ENCODE measurements at regions not wholly inside any gene's neighbourhood (a gene's known extent, or its start where the extent isn't known, plus 50 kb on each side); places are given as distances from the start of the nearest gene placed in this dataset.

- no peak for DNase-seq
Measured at GRCh38 chr12:107484230-107484629, 201.4 kb upstream of the PWP1 start.

GRCh38 chr12:107484941-107485340 is 200.7 kb upstream of the PWP1 start:
- DNase-seq, result no peak

- DNase-seq, result no peak
Measured at GRCh38 chr12:107485731-107486130, 199.9 kb upstream of the PWP1 start.

DNA sequence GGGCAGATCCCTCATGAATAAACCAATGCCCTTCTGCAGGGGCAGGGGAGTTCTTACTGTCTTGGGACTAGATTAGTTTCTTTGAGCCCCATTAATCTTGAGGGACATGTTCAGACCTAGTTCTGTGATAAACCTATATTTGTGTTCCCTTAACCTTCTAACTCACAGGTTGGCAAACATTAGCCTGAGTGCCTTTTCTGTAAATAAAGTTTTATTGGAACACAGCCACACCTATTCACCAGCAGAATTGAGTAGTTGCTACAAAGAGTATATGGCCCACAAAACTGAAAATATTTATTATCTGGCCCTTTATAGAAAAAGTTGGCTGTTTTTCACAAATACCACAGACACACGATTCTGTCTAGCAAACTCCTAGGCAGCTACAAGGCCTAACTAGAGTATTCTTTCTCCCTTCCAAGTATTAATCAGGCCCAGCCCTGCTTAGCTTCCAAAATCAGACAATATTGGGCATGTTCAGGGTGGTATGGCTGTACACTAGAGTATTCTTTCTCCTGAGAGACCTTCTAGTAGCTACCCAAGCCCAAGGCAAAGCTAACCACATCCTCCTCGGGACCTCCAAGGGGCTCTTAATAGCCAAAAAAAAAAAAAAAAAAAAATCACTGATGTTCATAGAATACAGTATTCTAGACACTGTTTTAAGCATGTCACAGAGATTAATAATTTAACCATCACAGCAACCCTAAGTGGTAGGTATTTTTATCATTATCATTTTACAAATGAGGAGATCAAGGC is 199.3 kb upstream of the PWP1 start:
- DNase-seq, result no peak

DNA sequence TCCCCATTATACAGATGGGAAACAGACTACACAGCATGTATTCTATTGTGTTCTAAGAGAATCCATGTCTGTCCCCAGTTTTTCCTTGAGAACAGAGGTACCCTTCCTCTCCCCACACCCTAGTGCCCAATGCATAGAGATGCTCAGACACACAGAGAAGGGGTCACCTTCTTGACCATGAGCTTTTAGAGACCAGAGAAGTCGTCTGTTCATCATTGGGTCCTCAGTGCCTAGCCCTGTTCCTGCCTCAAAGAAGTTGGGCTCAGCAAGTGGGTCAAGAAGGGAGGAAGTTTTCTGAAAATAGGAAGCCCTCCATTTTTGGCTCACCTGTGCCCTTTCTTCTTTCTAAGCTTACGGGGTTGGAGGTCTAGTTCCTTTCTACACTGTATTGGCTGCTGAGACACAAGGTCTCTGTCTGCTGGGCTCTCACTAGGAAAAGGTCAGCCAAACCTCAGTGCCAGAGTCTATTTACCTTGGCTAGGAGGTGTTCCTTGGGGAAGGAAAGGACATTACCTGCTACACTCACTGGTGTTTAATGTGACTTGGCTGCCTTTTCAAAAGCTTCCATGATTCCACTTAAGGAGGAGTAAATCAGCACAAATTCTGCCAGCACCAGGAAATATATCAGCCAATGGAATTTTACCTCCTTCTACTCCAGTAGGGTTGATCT is 198.5 kb upstream of the PWP1 start:
- no peak for DNase-seq

- no peak for DNase-seq
Measured at GRCh38 chr12:107488666-107489065, 196.9 kb upstream of the PWP1 start.

DNA sequence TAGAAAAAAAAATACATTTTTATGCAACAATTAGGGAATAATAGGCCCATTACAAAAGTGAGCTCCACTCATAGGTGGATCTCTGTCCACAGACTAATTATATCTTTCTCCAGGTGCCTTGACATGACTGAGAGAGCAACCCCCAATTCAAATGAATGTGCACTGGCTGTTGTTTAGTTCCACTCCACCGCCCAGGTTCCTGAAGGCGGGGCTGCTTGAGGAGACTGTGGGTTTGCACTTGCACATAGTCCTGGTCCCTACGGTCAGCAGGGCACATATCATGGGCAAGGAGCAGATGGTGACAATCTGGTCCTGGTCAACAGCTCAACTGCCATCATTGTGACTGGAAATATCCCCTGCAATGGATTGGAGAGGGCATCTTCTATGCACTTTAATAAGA is 195.6 kb upstream of the PWP1 start:
- no peak for DNase-seq

- DNase-seq, result no peak
Measured at GRCh38 chr12:107491856-107492255, 193.7 kb upstream of the PWP1 start.

- DNase-seq, result no peak
Measured at GRCh38 chr12:107492393-107493134, 193.0 kb upstream of the PWP1 start.

- no peak for DNase-seq
Measured at GRCh38 chr12:107493135-107493494, 192.5 kb upstream of the PWP1 start.

DNA sequence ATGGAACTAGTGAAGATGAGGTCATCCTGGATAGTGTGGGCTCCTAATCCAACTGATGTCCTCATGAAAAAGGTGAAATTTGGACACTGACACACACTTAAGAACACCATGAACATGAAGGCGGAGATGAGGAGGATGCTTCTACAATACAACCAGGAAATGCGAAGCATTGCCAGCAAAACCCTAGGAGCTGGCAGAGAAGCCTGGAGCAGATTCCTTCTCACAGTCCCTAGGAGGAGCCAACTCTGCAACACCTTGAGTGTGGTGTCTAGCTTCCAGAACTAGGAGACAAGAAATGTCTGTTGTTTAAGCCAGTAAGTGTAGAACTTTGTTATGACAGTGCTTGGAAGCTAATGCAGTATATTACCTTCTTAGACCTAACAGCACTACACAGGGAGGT is 191.9 kb upstream of the PWP1 start:
- DNase-seq, result no peak

DNA sequence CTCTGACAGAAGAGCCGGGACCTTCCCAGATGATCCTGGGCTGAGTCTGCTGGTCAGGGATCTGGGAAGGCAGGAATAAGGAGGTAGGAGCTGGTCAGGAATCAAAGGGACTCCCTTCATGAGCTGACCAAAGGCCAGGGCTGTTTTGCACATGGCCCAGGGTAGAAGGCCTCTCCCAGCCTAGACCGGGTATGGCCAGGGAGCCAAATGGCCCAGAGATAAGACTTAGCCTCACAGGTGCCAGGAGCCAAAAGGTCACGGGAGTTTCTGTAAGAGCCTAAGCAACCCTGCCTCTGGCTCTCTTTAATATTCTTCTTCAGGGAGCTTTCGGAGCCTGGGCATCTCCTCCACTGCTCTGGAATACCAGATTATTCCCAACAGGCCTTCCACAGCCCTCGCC is 191.3 kb upstream of the PWP1 start:
- no peak for DNase-seq

DNA sequence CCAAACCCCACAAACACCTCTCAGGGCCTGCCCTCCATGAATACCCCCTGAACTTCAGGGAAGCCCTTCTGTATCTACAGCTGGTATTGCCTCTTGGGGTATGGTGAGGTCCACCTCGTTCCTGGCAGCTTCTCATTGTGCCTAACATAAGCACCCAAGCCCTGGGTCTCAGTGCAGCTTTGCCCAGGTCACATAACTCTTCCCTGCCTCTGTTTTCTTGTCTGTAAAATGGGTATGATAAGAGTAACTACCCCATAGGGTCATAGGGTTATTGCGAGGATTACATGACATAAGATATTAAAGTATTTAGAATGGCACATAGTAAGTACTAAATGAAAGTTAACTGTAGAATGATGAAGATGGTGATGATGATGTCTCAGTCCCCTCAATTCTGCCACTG is 190.0 kb upstream of the PWP1 start:
- no peak for DNase-seq

- no peak for DNase-seq
Measured at GRCh38 chr12:107497231-107497630, 188.4 kb upstream of the PWP1 start.

DNA sequence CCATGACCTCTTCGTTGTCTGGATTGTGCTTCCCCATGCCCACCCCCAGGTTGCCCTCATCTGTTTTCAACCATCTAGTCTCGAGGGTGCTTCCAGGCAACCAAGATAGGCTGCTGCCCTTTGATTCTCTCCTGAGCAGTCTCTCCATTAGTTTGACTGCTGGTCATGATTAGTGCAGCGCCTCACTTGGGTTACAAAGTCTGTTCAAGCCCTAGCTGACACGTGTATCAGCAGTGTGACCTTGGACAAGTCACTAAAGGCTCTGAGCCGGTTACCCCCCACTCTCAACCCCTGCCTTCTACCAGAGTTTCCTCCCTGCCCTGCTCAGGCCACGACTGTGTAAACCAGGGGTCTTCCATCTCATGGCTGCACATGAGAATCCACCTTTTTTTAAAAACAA is 185.3 kb upstream of the PWP1 start:
- DNase-seq, result no peak

GRCh38 chr12:107501681-107502080 is 183.9 kb upstream of the PWP1 start:
- DNase-seq, result no peak

DNA sequence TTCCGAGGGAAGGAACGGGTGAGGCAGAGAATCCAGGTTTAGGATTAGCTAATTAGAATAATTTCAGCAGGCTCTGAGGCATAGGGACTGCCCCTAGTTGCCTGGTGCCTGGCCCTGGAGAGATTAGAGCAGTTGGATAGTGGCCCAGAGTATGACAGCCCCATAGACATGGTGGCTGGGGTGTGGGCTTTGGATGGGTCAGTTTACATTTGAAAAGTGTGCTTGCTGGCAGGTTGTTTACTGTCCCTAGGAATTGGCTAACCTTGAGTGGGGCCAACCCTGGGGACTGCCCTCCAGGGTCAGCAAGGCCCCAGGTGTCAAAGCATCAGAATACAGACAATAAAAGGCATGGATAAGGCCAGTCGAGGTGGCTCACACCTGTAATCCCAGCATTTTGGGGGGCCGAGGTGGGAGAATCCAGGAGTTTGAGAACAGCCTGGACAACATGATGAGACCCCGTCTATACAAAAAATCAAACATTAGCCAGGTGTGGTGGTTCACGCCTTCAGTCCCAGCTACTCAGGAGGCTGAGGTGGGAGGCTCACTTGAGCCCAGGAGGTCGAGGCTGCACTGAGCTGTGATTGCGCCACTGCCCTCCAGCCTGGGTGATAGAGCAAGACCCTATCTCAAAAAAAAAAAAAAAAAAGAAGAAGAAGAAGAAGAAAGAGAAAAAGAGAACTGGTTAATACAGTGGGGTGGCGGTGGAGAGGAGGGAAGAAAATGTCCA is 182.3 kb upstream of the PWP1 start:
- DNase-seq, result no peak

DNA sequence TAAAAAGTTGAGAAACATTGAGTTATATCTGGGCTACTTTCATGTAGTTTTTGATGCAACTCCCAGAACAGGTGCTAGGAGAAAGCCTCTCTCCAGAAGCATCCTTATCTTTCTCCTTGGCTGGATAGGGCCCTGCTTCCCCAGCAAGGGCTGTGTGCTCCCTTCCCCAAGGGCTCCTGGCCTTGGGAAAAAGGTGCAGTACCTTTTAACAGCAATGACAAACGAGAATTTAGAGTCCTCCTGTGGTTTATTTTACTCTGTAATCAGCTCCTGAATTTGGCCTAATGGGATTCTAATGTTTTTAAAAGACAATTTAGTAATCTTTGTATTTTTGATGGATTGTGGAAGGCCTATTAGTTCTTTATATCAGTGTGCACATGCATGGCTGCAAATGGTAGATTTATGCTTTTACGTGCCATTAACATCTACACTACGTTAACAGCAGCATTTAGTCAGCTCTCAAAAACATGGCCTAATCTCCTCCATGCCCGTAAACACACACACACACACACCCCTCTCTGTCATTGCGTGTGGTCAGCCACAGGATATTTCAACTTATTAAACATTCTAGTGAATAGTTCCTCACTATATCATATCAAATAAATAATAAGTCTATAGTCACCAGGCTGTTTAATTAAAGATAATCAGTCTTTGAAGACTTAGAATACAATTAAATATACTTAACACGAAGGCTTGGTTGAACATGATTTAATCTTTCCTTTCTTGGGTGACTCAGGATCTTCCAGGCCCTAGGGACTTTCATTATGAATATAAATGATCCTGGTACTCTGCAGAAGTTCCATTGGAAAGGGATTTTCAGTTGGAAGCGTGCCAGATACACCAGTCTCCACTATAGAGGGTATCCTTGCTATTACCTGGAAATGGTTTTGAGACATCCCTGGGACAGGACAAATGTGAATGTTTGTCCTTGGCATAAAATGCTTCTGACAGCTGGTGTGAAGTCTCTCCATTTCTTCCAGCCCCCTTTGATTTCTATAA is 181.4 kb upstream of the PWP1 start:
- no peak for DNase-seq

GRCh38 chr12:107509421-107509820 is 176.2 kb upstream of the PWP1 start:
- no peak for DNase-seq

GRCh38 chr12:107510211-107510610 is 175.4 kb upstream of the PWP1 start:
- no peak for DNase-seq

- no peak for DNase-seq
Measured at GRCh38 chr12:107511292-107511691, 174.3 kb upstream of the PWP1 start.

DNA sequence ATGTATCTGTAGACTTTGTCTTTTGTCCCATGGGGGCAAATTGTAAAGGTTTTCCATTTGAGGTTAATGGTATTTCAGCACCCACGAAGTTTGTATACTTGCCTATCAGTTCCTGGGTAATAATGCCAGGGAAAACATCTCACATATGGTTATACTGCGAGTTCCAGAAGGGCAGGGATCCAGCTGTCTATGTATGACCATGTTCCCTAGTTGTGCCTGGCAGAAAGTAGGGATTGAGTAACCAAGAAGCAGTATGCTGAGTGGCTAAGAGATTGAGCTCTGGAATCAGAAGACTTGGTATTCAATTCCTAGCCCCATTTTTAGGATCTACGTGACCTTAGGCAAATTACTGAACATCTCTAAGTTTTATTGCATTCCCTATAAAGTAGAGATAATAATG is 173.2 kb upstream of the PWP1 start:
- no peak for DNase-seq
